HG02938 (cell line): ENCODE measurements at regions not wholly inside any gene's neighbourhood (a gene's known extent, or its start where the extent isn't known, plus 50 kb on each side); places are given as distances from the start of the nearest gene placed in this dataset.

ENCODE experiments used
- ATAC-seq: cut with Tn5 transposase; IDR thresholded peaks from one replicate; pipeline ENCODE4 v1.9.1; 2021; ENCODE audit warnings: mild to moderate bottlenecking, moderate library complexity; ENCODE audit not compliant: unreplicated experiment

DNA sequence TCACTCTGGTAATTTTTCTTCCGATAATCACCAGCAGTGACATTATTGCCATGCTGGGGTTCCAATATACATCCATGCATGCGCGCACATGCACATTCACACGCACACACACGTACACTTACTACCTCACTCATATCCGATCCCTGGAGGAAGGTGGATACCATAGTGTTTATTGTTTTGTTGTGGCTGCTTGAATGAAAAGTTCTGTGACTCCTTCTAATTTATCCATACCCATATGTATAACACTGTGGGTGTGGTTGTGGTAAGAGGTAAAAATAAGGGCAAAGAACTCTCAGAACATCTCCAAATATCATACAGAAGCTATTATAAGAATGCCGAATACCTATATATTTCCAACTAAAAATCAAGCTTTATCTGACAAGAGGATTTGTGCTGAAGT lies 407.8 kb upstream of the PODXL start:
- ATAC-seq, result no peak

DNA sequence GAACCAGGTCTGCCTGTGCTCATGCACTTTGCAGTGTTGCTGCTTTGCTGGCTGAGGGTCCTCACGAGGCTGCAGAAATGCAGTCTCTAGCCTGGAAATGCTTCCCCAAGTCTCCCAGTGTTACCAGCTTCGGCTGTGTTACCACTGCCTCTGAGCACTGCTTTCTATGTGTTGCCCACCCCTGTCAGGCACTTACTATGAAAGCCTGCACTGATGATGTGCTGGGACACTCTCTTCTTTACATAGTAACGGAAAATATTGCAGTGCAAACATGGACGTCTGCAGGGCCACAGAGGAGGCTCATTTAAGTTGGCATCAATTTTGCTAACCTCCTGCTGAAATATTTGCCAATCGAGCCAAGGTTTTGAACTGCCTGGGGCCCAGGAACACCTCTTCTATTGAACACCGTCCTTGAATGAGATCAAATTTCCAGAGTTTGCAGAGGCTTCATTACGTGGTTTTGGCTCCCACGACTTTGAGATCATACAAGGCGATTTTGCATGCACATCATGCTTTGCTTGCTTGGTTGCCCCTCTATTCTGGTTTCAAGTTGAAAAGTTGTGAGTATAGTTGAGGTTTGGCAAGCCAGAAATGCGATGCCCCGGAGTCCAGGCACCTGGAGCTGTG lies 404.7 kb upstream of the PODXL start:
- no peak for ATAC-seq

DNA sequence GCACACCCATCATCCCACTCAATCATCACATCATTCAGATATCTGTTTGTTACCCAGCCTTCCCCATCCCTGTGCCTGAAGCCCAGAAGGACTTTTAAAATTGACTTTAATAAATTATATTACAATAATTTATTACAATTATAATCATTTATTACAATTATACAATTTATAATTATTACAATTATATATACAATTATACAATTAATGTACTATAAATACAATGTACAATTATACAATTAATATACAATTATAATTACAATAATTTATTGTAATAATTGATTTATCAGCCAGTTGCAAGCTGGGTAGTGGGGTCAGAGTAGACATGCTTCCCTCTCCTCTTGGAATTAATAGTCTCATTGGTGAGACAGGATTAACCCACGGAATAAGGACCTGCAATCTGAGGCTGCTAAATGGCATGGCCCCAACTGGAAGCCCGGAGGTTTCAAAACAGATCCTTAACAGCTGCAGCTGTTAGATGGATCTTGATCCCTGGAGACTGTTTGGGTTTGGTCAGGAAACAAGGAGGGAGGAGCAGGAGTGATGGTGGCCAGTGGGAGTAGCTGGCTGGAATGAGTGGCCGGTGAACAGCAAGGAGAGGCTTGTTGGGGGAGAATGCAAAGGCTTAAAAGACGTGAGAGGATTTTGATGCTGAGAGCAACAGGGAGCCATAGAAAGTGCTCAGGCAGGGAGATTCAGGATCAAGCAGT lies 402.8 kb upstream of the PODXL start:
- no peak for ATAC-seq

DNA sequence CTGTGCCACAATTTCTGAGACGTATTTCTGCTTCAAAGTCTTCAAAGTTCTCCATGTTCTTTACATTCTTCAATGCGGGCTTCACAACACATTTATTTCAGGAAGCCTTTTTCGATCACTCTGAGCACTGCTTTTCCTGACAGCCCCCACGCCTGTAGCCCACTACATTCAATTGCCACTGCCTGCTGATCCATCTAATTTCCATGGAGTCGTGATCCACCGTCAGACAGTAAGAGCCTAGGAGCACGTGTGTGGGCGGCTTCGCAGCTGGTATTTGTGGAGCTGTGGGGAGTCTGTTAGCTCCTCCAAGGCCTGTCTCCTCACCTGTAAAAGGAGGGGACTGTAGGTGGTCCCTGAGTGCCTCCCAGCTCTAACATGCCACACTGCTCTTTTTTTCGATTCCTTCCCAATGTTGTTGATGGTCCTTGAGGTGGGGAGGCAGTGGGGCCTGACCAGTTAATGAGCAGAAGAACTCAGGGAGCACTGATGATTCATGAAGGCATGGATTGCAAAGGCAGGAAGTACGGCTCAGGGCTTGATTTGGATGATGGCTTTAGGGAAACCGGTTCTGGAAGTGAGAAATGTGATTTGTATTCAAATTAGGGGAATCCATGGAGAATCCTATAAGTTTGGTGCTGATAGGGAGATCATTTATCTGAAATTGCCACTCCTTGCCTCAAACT lies 401.1 kb upstream of the PODXL start:
- no peak for ATAC-seq

DNA sequence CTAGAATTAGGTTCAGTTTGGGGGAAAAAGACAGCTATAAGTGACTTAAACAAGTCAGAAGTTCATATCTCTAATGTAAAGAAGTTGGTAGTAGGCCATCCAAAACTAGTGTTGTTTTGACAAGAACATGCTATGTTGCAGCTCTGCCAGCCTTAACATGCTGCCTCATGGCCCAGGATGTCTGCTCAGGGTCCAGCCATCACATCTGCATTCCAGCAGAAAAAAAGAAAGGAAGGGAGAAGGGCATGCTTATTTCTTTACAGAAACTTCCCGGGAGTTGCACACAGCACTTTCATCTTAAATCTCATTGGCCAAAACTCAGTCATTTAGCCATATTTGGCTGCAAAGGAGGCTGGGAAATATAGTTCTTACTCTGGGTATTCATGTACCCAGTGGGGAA lies 400.4 kb upstream of the PODXL start:
- ATAC-seq, result no peak

DNA sequence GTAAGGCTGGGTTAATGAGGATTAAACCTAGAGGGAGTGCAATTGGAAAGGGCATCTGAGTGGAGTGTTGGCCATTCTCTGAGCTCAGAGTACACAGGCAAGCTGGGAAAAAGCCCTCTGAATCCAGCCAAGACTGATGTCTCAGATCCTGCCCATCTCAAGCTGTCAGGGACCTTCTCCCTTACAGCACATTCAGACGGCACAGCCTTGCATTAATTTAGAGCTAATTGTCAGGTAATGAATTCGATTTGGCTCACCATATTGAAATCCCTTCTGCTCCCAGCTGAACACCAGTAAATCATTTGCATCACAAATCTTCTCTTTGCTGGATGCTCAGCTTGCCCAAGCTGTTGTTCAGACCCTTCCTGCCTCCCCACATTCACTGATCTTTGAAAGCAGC lies 399.3 kb upstream of the PODXL start:
- no peak for ATAC-seq

DNA sequence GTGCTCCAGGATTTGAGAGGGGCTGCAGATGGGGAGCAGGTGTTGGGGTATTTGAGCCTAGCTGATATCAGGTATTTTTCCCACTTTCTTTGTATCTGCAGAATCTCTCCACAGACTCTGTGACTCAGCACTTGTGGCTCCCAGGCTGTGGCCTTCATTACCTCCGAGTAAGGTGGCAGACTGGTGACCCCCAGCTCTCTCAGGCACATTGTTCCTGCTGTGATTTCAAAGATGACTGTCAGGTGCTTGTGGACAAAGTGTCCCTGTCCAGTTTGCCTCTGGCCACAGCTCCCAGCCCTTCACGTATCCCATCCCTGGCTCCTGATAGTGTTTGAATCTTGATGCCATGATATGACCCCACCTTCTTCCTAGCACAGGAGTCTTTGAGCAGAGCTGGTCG lies 396.8 kb upstream of the PODXL start:
- ATAC-seq, result no peak

DNA sequence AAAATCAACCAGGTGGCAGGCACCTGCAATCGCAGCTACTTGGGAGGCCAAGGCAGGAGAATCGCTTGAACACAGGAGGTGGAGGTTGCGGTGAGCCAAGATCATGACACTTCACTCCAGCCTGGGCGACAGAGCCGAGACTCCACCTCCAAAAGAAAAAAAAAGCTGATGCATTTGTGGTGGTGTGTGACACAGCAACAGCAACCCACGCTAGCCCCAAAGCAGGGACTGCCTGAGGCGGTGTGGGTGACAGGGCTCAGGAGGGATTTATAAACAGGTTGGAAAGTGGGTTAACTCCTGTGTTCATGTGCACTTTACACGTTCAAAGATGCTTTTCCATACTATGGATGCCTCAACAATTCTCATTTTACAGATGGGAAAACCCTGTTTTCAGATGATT lies 395.9 kb upstream of the PODXL start:
- no peak for ATAC-seq

DNA sequence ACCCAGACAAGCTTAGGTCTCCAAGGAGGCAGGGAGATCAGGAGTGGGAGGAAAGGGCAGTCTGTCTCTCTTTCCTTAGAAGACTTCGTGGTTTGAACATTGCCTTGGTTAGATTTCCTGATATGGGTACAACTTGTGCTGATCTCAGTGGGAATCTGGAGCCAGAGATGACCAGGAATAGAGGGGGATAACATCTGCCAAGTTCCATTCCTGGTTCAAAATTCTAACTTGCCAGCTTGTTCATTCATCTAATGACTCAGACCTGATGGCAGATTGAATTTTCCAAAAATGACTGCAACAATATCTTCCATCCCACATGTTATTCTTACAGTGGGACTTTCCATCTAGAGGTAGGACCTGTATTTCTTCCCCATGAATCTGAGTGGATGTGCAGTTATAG lies 394.3 kb upstream of the PODXL start:
- ATAC-seq, result no peak

DNA sequence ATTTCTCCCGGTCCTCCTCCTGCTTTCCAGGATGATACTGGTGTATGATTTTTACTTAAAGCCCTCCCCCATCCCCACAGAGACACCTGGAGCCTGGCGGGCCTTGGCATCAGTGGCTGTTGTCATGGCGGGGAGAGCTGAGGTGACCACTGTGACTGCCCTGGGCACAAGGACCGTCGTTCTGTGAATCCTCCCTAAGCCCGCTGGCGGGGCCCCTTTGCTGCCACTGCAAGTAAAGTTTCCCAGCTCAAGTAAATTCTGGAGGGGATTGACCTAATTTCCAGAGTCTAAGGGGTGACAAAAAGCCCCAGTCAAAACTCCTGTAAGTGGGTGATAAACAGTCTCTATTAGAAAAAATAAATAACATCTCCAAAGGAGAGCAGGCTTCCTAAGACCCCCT lies 393.2 kb upstream of the PODXL start:
- no peak for ATAC-seq

DNA sequence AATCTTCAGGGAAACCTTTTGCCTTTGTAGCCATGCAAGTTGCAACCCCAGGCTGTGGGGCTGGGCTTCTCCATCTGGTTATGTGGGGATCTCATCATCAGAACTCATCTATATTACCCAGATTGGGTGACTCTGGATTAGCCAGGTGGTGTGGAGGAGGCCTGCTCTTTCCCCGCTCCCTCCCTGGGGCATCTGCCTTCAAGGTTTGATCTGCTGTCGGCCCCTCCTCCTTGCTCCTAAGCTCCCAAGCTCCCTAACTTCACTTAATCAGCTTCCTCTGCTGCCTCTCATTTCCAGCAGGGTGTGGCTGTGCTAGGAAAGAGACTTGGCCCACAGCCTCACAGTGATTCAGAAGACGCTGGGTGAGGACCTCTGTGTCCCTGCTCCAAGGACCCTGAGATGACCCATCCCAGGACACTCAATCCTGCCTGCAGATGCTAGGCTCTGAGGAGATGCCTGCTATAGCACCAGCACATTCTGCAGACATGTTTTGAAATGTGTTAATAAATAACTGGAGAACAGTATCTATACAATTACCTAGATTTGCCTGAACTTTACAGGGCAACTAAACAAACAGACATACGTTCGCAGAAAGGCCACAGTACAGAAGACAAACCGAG lies 392.1 kb upstream of the PODXL start:
- no peak for ATAC-seq

DNA sequence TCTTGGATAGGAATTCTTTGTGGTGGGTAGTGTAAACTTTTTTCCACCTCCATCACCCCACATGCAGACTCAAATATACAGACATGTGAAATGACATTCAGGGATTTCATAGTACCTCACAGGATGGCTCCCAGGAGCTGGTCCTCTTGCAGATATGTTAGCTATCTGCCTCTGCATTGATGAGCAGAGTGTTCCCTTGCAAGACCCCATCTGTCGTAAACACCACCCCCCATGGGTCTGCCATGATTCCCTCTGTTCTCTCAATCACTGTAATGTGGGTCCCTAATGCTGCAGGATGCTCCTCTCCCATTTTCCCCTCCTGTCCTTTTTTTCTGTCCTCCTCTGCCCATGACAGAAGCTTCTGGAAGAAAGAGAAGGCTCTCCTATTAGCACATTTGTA lies 391.2 kb upstream of the PODXL start:
- no peak for ATAC-seq

DNA sequence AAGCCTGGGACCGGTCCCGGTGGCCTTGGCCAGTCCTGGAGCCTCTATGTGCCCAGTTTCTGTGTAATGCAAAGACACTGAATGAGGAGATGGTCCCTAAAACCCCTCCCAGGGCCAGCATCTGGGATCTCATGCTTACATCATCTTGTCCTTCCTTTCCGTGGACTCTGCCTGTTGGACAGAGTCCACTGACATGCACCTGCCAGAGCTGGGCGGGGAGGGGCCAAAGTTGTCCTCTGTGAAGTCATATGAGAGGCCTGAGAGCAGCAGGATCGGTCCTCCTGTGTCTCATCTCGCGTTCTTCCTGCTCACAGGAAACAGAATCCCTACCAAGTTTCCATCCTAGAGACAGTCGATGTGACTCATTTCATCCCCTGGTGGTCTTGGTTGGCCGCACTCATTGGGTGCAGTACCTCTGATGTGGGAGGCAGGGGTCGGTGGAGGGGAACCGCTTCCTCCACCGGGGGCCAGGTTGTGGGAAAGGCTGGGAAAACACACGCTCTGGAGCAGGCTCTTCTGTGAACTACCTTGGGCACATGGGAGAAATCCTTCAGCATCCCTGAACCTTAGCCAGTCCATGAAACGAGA lies 389.6 kb upstream of the PODXL start:
- no peak for ATAC-seq

DNA sequence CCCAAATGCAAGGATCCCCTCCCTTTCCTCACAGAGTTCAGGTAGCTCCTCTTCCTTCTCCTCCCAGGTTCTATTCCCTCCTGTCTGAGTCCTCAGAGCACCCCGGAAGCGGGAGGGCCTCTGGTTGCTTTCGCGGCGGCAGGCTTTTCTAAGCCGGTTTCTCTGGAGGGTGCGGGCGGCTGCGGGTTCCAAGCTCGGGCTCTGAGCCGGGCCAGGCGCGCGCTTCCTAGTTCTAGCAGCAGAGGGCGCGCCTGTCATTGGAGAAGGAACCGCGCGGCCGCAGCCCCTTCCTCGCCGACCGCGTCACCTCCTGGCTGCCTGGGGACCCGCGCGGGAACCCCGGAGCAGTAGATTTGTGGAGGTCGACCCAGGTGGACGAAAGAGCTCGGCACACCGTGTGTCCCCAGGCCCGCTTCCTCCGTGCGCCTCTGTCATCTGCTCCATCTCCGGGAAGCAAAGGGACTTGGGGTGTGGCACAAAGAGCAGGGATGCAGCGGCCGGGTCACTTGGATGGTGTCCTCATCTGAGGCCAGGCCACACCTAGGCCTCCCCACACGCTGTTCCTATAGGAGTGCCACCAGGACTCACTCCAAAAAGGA lies 389.0 kb upstream of the PODXL start:
- ATAC-seq, result no peak

DNA sequence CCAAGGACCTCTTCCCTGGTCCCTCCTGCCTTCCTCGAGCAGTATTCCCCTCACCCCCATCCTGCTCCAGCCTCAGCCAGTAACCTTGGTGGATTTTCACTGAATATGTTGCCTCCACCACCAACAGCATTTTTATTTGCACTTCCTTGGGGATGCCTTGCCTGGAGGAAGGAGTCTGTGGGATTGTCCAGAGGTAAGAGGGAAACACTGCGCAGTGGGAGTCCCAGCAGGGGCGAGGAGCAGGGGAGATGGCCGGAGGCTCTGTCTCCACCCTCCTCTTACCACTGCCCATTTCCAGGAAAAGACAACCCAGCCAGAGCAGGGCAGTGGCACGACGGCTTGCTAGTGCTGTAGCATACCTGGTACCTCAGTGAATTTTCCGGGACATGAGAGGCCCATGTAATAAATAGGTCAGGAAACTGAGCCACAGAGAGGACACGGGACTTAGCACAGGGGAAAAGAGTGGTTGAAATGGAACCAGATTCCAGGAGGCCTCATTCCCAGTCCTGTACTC lies 388.2 kb upstream of the PODXL start:
- ATAC-seq, result no peak

DNA sequence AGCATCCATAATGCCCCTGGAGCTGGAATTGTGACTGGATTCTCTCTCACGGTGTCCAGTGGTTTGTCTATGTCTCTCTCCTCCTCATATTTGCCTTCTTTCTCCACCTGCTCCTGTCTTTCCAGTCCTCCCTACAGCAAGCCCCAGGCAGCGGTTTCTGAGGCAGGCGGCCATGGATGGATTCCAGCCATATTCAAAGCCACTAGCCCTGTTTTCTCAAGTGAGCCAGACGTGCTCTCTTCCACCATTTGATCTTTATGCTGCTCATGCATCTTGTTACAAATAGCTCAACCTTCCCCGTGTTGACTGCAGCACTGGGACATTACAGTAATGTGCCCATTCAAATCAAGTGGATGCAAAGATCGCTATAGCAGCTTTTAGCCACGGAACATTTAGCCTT lies 387.2 kb upstream of the PODXL start:
- no peak for ATAC-seq

DNA sequence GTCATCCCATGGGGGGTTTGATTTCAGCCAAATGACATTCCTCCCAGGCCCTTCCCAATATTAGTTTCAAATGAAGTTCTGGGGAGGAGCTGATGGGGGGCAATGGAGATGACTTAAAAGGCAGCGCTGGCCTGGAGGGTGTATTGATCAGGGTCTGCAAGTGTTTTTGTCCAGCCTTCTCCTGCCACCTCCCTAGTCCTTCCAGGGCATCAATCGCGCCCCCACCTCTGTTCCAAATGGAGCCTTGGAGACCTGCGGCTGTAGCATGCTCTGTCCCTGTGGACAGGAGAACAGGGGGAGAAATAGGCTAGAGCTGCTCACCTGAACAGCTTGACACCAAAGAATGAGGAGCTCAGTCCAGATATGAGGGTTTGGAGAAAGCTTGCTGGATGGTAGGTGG lies 386.8 kb upstream of the PODXL start:
- ATAC-seq, result no peak

DNA sequence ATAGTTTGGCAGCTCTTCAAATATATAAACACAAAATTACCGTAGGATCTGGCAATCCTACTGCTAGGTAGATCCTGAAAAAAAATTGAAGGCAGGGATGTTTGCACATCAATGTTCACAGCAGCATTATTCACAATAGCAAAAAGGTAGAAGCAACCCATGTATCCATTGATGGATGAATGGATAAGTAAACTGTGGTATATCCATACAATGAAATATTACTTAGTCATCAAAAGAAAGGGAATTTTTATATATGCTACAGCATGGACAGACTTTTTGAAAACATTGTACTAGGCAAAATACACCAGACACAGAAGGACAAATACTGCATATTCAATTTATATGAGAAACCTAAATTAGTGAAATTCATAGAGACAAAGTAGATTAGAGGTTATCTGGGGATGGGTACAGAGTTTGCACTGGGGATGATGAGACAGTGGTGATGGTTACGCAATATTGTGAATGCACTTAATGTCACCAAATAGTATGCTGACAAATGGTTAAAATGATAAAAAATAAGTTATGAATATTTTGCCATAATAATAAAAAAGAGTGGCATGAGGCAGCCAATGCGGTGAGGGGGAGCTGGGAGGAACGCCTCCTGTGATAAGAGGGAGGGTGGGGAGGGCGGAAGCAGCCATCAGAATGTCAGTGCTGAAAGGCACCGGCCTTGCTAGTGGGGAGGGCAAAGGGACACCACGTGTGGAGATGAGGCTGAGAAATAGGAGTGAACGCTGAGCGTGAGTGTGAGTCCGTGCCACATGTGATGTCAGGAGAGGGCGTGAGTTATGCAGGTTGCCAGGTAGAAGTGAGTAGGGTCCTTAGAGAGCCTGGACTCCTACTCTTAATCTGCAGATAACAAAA lies 386.1 kb upstream of the PODXL start:
- no peak for ATAC-seq

DNA sequence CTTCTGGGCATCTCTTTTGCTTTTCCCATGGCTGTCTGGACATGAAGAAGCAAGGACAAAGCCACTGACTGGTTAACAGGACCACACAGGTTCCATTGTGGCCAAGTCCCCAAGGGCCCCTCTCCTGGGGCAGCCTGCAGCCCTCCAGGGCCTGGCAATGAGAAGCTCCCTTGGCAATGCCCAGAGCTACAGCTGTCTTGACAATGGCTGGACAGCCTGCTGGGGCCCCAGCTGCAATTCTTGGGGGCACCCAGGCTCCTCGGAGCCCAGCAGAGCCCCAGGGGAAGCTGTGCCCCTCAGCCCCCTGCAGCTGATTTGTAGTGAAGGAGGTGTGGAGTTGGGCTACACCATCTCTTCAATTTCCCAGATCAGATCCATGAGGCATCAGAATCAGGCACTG lies 384.9 kb upstream of the PODXL start:
- ATAC-seq, result no peak

DNA sequence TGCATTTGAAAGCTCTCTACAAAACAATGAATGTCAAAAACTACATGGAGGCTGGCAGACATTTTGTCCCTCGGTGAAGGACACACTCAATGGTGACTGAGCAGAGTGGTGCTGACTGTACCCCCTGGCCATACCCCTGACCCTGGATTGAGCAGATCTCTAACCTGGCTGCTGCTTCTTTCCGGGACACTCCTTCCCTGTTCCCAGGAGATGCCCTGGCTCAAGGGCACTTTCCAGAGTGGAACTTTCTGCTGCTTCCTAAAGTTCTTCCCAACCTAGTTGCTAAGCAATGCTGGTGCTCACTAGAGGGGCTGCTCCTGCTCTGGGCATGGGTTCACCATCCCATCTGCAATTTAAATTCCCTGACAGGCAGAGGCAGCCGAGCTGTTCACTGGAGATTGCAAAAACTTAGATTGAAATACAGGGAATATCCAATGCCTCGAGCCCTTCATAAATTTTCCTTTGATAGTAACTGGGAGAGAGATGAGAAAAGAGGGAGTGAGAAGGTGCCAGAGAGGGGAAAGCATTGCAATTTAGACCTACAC lies 384.3 kb upstream of the PODXL start:
- no peak for ATAC-seq
